ENCODE measurements at regions not wholly inside any gene's neighbourhood (a gene's known extent, or its start where the extent isn't known, plus 50 kb on each side); places are given as distances from the start of the nearest gene placed in this dataset.

DNA sequence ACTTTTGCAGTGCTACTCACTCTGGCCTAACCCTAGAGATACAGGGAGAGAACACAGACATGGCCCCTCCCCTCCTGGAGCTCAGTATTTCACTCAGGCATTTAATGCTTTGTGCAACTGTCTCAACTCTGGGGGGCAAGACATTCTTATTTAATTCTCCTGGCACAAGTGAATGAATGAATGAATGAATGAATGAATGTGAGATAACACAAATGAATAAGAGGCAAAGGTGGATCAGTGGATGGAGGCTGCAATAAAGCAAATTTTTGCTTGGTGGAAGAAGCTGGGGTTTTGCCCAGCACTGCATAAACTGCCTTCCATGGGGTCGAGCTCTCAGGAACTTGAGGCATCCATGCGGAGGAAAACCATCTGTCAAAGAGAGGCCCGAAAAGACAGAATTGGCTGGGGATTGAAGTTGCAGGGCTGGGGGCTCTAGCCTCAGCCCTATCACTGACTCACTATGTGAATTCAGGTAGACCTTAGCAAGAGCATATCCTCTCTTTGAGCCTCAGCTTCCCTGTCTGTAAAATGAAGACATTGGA is 441.4 kb upstream of the ZMIZ1 start:
- TF ChIP-seq POLR2A (IDR thresholded peaks at IDR 0.05): no peak
- no peak for TF ChIP-seq CTCF (IDR thresholded peaks at IDR 0.05)
- TF ChIP-seq EP300 (IDR thresholded peaks at IDR 0.05): no peak
